Activated CD4-positive, alpha-beta T cell treated with anti-CD3 and anti-CD28 coated beads for 48 hours (primary cell): ENCODE measurements at regions not wholly inside any gene's neighbourhood (a gene's known extent, or its start where the extent isn't known, plus 50 kb on each side); places are given as distances from the start of the nearest gene placed in this dataset.
"Not testable (repeated sequence)": the region's sequence is repeated elsewhere in the genome, so short reads cannot be mapped to it uniquely, and the experiment has no call there.

ENCODE experiments used
- DNase-seq: peaks from one replicate; pipeline ENCODE4 v3.0.0-alpha.2; 2020

DNA sequence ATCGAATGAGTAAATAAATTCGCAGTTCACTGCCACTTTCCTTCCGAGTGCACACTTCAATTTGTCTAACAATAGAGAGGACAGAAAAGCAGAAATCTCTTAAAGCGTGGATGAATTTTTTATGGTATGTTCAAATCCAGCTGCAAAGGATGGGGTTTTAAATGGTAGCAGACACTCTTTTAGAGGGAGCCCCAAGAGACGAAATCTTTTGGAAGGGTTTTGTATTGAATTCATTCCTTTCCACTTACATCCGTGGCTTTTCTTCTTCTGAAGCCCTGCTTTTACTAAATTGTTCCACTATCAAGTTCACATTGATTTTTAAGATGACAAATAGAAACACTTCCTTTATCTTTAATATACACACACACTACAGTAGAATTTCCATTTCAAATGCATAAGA, 680.7 kb downstream of the NR4A2 start:
- no peak for DNase-seq

GRCh38 chr2:155645791-155646190, 686.7 kb downstream of the NR4A2 start:
- no peak for DNase-seq

- DNase-seq = no peak
Measured at GRCh38 chr2:155643056-155643775, 689.3 kb downstream of the NR4A2 start.

DNA sequence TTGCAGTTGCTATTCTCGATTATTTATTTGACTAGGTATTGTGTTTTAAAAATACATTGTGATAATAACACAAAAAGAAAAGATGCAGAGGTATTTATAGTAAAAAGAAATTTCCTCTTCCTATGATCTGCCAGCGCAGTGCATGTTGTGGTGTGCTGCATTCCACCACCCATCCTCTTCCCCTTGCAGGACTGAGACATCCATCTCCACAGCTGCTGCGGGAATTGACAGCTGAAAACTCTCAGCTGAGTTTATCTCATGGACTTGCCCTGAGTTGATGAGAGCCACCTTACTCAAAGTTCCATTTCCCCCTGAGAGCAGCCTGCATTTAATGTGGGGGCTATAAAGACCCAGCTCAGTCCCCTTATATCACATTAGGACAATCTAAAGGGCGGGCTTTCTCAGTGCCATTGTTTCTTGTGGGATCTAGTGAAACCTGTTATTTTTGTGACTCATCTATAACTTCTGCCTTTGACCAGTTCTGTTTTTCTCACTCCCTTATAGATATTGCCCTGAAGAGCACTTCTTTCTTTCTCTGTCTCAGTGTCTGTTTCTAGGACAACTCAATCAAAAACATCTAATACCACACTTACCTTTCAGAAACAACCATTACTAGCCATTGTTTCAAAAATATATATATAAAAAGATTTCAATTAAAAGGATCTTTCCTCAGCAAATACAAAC, 698.5 kb downstream of the NR4A2 start:
- DNase-seq = no peak

- DNase-seq = no peak
Measured at GRCh38 chr2:155633060-155633839, 699.3 kb downstream of the NR4A2 start.

- no peak for DNase-seq
Measured at GRCh38 chr2:155630760-155631159, 701.8 kb downstream of the NR4A2 start.

- DNase-seq = no peak
Measured at GRCh38 chr2:155622443-155622842, 710.1 kb downstream of the NR4A2 start.

GRCh38 chr2:155600914-155601760, 731.4 kb downstream of the NR4A2 start:
- DNase-seq = no peak

GRCh38 chr2:155600296-155600695, 732.2 kb downstream of the NR4A2 start:
- no peak for DNase-seq

DNA sequence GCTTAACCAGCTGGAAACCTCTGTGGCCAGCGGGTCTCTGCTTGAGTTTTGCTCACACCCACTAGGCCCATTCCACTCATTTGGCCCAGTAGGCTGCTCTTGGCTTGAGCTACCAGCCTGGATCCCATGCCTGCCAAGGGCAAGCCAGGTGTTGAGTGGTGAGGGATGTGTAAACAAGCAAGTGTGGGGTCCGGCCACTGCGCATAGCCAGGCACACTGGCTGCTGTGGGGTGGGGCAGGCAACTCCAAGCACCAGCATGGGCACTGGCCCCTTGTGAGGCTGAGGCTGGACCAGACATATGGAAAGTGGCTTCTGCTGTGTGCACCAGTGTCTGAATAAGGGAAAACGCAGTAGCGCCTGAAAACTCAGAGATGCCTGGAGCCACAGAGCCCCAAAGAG, 732.7 kb downstream of the NR4A2 start:
- DNase-seq = no peak

DNA sequence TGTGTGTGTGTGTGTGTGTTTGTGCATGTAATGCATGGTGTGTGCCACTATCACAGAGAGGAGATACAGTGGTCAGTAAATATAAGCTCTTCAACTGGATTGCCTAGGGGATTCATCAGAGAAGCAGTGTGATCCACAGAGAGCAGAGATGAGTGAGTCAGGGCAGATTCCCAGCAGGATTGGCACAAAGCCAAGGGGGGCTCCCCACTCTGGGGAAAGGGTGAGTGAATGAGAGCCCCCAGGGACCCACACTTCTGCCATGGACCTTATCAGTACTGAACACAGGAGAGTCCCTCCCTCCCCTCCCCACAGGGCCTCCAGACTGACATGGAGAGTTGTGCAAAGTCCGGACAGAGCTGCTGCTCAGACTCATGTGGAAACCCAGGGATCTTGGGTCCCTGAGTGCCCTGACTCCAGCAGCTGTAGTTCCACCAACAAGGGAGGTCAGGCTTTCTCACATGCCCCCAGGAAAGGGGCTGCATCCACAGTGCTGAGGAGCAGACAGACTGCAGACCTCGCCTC, 748.8 kb downstream of the NR4A2 start:
- DNase-seq = no peak

DNA sequence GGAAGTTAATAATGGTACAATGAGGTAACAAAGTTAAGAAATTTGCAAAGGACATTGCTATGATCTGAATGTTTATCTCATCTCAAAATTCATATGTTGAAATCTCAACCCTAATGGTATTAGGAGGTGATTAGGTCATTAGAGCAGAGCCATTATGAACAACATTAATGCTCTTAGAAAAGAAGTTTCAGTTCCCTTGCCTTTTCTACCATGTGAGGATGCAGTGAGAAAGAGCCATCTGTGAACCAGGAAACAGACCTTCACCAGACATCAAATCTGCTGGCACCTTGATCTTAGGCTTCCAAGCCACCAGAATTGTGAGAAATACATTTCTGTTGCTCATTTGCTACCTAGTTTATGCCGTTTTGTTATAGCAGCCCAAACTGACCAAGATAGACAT, 757.6 kb downstream of the NR4A2 start:
- DNase-seq = no peak

- no peak for DNase-seq
Measured at GRCh38 chr2:155547571-155547970, 785.0 kb downstream of the NR4A2 start.

- no peak for DNase-seq
Measured at GRCh38 chr2:155546721-155547555, 785.6 kb downstream of the NR4A2 start.

GRCh38 chr2:155539028-155539427, 793.5 kb downstream of the NR4A2 start:
- DNase-seq = not testable (repeated sequence)

DNA sequence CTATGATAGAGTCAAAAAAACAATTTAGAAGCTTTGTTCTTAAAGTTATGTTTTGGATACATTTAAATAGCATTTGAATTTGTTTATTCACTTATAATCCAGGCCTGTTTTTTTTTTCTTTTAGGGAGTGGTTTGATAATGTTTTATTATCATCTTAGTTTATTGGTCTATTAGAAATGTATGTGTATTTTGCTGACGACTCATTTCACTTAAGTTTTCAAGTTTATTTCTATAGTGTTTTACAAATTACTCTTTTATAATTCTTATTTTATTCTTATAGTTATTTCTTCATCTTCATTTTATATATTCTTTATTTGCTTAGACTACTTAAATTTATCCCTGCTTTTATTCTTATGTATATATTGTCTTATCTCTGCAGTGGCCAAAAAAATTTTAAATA, 804.5 kb downstream of the NR4A2 start:
- DNase-seq = no peak

DNA sequence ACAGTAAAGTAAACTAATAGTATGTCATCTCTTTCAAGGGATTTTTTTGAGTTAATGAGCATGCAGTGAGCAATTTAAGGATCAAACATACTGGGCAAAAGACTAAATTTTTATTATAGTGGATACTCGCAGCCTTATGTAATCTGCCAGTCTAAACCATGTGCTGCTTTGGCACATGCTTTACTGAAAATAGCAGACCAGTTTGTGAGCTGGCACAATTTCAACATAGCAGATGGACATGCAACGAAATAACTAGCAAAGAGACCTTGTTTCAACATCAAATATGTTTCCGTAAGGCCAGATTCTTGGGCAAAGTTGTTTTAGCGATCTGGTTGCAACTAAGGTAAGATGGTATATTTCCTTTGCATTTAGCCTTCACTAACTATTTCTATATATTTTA, 807.3 kb downstream of the NR4A2 start:
- no peak for DNase-seq

DNA sequence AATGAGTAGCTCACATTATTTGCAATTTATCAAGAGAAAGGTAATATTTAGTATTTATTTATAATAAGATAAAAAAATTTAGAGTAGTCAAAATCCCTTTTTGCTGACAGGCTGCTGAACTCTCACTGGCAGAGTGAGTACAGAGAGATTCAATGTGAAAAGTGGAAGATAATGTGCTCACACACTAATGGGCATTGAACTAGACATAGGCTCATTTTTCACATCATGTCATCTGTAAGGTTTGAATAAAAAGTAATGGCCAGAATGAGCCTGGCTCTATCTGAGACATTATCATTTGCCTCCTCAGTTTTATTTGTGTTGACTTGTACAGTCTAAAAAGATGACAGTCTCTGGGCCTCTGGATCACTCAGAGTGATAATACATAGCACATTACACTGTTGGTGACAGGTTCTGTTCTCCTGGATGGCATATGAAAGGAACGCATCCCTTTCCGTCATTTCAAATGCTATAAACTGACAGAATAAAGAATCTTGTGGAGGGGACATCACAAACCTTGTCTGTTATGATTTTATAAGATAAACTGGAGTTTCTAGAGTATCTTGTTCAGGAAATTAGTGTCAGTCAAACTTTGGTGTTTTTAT, 812.9 kb downstream of the NR4A2 start:
- DNase-seq = no peak

- DNase-seq = no peak
Measured at GRCh38 chr2:155518094-155518493, 814.4 kb downstream of the NR4A2 start.

DNA sequence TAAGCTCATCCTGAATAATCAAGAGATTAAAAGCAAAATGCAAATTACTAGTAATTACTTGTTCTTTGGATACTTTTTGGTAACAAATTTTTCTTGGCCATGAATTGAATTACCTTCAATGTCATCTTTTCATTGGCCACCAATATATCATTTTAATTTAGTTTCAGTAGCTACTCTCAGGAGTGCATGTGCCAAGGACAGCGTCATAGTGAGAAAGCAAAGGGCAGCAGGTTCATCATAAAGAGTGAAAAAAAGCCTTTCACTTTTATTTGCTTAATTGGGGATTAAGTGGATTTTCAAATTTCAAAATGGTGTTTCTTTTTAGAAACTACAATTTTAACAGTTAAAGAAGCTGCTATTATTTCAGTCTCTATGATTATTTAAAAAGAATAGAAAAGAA, 815.2 kb downstream of the NR4A2 start:
- no peak for DNase-seq

- DNase-seq = no peak
Measured at GRCh38 chr2:155513248-155513647, 814.8 kb downstream of the KCNJ3 start.
